ENCODE measurements at regions not wholly inside any gene's neighbourhood (a gene's known extent, or its start where the extent isn't known, plus 50 kb on each side); places are given as distances from the start of the nearest gene placed in this dataset.

GRCh38 chr20:16939051-16939450 lies 190.9 kb downstream of the OTOR start:
- dilution Hi-C loops (cut with MboI; ENCODE audit: extremely low pct_ligation_motif_present, low sequenced_read_pairs) = no loop called here
- H3K9ac ChIP-seq (ENCODE audit: control insufficient read depth, extremely low read depth, insufficient read depth, low read length) = no peak overlapping the region
- no peaks in the 10 kb centered on the region for H3K36me3 ChIP-seq (ENCODE audit: control insufficient read depth in 2 of 2, extremely low read depth in 1 of 2, insufficient read depth in 2 of 2, low read length in 2 of 2)
- DNase-seq (ENCODE audit: low read depth, low spot score) (no peak), FAIRE-seq (no peak)
- H3K9me1 ChIP-seq (ENCODE audit: control insufficient read depth, extremely low read depth, insufficient read depth, low read length) = no peaks in the 10 kb centered on the region
- no peaks in the 10 kb centered on the region for H3K9me3 ChIP-seq (ENCODE audit: control insufficient read depth, low read depth, low read length)
- H3K27ac ChIP-seq (ENCODE audit: control insufficient read depth, insufficient read depth, low read length) = no peak overlapping the region
- no peaks in the 10 kb centered on the region for H3K4me1 ChIP-seq (ENCODE audit: control insufficient read depth, extremely low read depth, insufficient read depth, low read length)
- no peak overlapping the region for H3K4me2 ChIP-seq (ENCODE audit: control insufficient read depth, extremely low read depth, insufficient read depth, low read depth, low read length)
- H3K4me3 ChIP-seq (ENCODE audit: control insufficient read depth in 2 of 3, extremely low read depth in 1 of 3, insufficient read depth in 2 of 3, low read depth in 1 of 3, low read length in 3 of 3) = no peak overlapping the region
- H3K27me3 ChIP-seq (ENCODE audit: control insufficient read depth, extremely low read depth, insufficient read depth, low read length) = no peaks in the 10 kb centered on the region
- TF ChIP-seq CTCF (optimal IDR thresholded peaks at IDR 0.05 in 1 of 3, IDR thresholded peaks at IDR 0.05 in 1 of 3, conservative IDR thresholded peaks at IDR 0.05 in 1 of 3; ENCODE audit: extremely low read depth in 1 of 3, insufficient read depth in 2 of 3, low read length in 3 of 3) = no peak
- no peak for TF ChIP-seq EZH2 (IDR thresholded peaks at IDR 0.05; ENCODE audit: low read length)
- H2AFZ ChIP-seq (ENCODE audit: control insufficient read depth, low read length) = no peak overlapping the region
- H4K20me1 ChIP-seq (ENCODE audit: control insufficient read depth, extremely low read depth, insufficient read depth, low read length) = no peaks in the 10 kb centered on the region
- H3K79me2 ChIP-seq (ENCODE audit: control insufficient read depth, insufficient read depth, low read length) = no peaks in the 10 kb centered on the region

- Histone ChIP-seq H2AFZ (ENCODE audit: control insufficient read depth, low read length) (no peak overlapping the region), H3K36me3 (ENCODE audit: control insufficient read depth in 2 of 2, extremely low read depth in 1 of 2, insufficient read depth in 2 of 2, low read length in 2 of 2) (no peaks in the 10 kb centered on the region), H3K9me3 (ENCODE audit: control insufficient read depth, low read depth, low read length) (no peaks in the 10 kb centered on the region), H3K4me2 (ENCODE audit: control insufficient read depth, extremely low read depth, insufficient read depth, low read depth, low read length) (no peak overlapping the region), H4K20me1 (ENCODE audit: control insufficient read depth, extremely low read depth, insufficient read depth, low read length) (no peaks in the 10 kb centered on the region), H3K79me2 (ENCODE audit: control insufficient read depth, insufficient read depth, low read length) (no peaks in the 10 kb centered on the region), H3K9ac (ENCODE audit: control insufficient read depth, extremely low read depth, insufficient read depth, low read length) (no peak overlapping the region), H3K27me3 (ENCODE audit: control insufficient read depth, extremely low read depth, insufficient read depth, low read length) (no peaks in the 10 kb centered on the region), H3K4me3 (ENCODE audit: control insufficient read depth in 2 of 3, extremely low read depth in 1 of 3, insufficient read depth in 2 of 3, low read depth in 1 of 3, low read length in 3 of 3) (no peak overlapping the region), H3K27ac (ENCODE audit: control insufficient read depth, insufficient read depth, low read length) (no peak overlapping the region), H3K9me1 (ENCODE audit: control insufficient read depth, extremely low read depth, insufficient read depth, low read length) (no peaks in the 10 kb centered on the region), H3K4me1 (ENCODE audit: control insufficient read depth, extremely low read depth, insufficient read depth, low read length) (no peaks in the 10 kb centered on the region)
- DNase-seq (ENCODE audit: low read depth, low spot score) (no peak), FAIRE-seq (no peak)
- TF ChIP-seq EZH2 (IDR thresholded peaks at IDR 0.05; ENCODE audit: low read length) (no peak), CTCF (optimal IDR thresholded peaks at IDR 0.05 in 1 of 3, IDR thresholded peaks at IDR 0.05 in 1 of 3, conservative IDR thresholded peaks at IDR 0.05 in 1 of 3; ENCODE audit: extremely low read depth in 1 of 3, insufficient read depth in 2 of 3, low read length in 3 of 3) (no peak)
- dilution Hi-C loops (cut with MboI; ENCODE audit: extremely low pct_ligation_motif_present, low sequenced_read_pairs) = no loop called here
These were observed 192.5 kb downstream of the OTOR start for GRCh38 chr20:16940701-16941100.

Data from keratinocyte (primary cell).